ENCODE measurements at regions not wholly inside any gene's neighbourhood (a gene's known extent, or its start where the extent isn't known, plus 50 kb on each side); places are given as distances from the start of the nearest gene placed in this dataset.

GRCh38 chr11:80584661-80585060, 1143.8 kb upstream of the TENM4 start:
- Histone ChIP-seq H3K27me3 (ENCODE audit: insufficient read depth, low read length) (no peaks in the 10 kb centered on the region), H4K5ac (ENCODE audit: insufficient read length, low read depth, low read length) (no peak overlapping the region), H3K79me2 (ENCODE audit: insufficient read depth, low read length) (no peaks in the 10 kb centered on the region), H3K14ac (ENCODE audit: insufficient read depth, low read length) (no peak overlapping the region), H3K27ac (ENCODE audit: insufficient read length, low read depth, low read length) (no peak overlapping the region), H3K9me3 (ENCODE audit: control insufficient read depth, low read depth, low read length) (no peaks in the 10 kb centered on the region), H2AFZ (ENCODE audit: low read length) (no peak overlapping the region), H3T11ph (ENCODE audit: low read length) (no peak overlapping the region), H3K9ac (ENCODE audit: extremely low read depth, insufficient read length, low read length) (no peak overlapping the region), H2BK20ac (ENCODE audit: low read depth, low read length, poor library complexity, severe bottlenecking) (no peak overlapping the region), H3K79me1 (ENCODE audit: insufficient read depth, low read depth, low read length, poor library complexity, severe bottlenecking) (no peaks in the 10 kb centered on the region), H3K23me2 (ENCODE audit: insufficient read length, low read depth, low read length, poor library complexity, severe bottlenecking) (no peaks in the 10 kb centered on the region), H4K8ac (replicated peaks; ENCODE audit: insufficient read length, low read depth, low read length) (no peak overlapping the region), H2BK5ac (ENCODE audit: insufficient read length, low read length) (no peak overlapping the region), H2AK5ac (ENCODE audit: insufficient read length, low read length) (no peak overlapping the region), H3K23ac (ENCODE audit: insufficient read length, low read depth, low read length) (no peak overlapping the region), H2BK15ac (ENCODE audit: low read depth, low read length) (no peak overlapping the region), H2BK12ac (ENCODE audit: insufficient read length, low read depth, low read length) (no peak overlapping the region), H3K4me1 (ENCODE audit: insufficient read depth, low read length) (no peaks in the 10 kb centered on the region), H4K91ac (ENCODE audit: insufficient read length, low read depth, low read length) (no peak overlapping the region), H2BK120ac (ENCODE audit: low read depth, low read length, poor library complexity, severe bottlenecking) (no peak overlapping the region), H3K4ac (ENCODE audit: low read depth, low read length) (no peak overlapping the region), H3K4me2 (ENCODE audit: insufficient read depth, insufficient read length, low read length) (no peak overlapping the region), H3K56ac (ENCODE audit: insufficient read length, low read depth, low read length) (no peak overlapping the region), H4K20me1 (ENCODE audit: control insufficient read depth, insufficient read depth, insufficient read length) (no peaks in the 10 kb centered on the region), H3K18ac (ENCODE audit: insufficient read length, low read depth, low read length) (no peak overlapping the region)
- no peak overlapping the region for H3K27ac Mint-ChIP-seq
- no peaks in the 10 kb centered on the region for H3K27me3 Mint-ChIP-seq (ENCODE audit: low read depth)
- DNase-seq, result no peak
- H3K9me3 Mint-ChIP-seq, result no peaks in the 10 kb centered on the region
- H3K4me1 Mint-ChIP-seq, result peaks cover 10 to 14% of the 10 kb centered on the region in 2 experiments
- TF ChIP-seq CTCF (conservative IDR thresholded peaks at IDR 0.05), result no peak
- no CpG with 5 or more reads among the region's 3 CpGs for WGBS (ENCODE audit: extremely low coverage, insufficient read length, low lambda C conversion rate)
- H3K4me3 Mint-ChIP-seq, result no peak overlapping the region
- H3K36me3 Mint-ChIP-seq (ENCODE audit: insufficient read depth in 1 of 3, low read depth in 3 of 3), result no peaks in the 10 kb centered on the region

Measured in H9 (cell line).